Nucleus accumbens (tissue), 56 donors: ENCODE measurements at regions not wholly inside any gene's neighbourhood (a gene's known extent, or its start where the extent isn't known, plus 50 kb on each side); places are given as distances from the start of the nearest gene placed in this dataset.

Source experiments
- DNase-seq, 56 donors: peaks; one replicate each; lab custom pipeline; 2025; lab: John Stamatoyannopoulos, UW

DNA sequence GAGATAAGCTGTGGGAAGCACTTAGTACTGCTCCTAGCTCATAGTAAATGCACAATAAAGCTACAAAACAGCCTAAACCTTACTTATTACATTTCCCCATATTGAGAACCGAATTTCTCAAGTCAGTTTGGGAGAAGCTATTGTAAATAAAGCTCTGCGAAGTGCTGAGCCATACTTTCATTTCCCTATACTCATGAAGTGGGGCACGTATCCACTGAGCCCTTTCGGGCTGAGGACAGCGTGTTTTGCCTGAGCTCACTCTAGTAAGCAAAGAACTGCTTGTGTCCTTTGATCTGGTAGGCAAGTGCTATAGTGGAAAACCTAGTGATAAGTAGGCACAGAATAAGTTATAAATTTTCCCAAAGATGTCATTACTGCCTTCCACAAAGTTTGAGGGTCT lies 165.0 kb downstream of the RSL24D1 start:
- peak in 3 of 56 donors; percentile 1 to 13 (median 3) for DNase-seq

DNA sequence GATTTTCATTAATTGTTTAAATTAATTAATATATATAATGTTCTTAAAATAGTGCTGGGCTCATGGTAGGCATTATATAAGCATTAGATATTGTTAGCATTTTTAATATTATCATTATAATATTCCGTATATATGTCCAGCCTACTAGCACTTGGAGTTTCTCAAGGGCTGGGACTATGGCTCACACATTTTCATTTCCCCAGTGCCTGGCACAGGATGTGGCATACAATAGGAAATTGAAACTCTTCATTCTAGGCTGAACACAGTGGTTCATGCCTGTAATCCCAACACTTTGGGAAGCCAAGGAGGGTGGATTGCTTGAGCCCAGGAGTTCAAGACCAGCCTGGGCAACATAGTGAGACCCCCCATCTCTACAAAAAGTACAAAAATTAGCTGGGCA lies 170.4 kb downstream of the RSL24D1 start:
- DNase-seq = no peak

DNA sequence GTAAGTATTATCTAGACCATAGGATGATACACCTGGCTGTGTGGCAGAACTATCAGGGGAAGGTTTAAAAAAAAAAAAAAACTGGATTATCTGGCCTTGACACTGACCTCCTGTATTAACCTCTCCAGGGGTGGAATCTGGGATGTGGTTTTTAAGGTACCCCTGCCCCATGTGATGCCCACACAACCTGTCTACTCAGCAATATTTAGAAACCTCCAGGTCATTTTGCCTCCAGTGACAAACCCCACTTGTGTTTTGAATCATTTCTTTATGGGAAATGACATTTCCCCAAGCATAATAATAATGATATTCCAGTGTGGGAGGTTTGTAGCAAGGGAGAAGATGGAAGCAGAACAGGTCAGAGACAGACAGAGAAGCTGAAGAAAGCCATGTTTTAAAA lies 179.1 kb downstream of the RSL24D1 start:
- no peak for DNase-seq

DNA sequence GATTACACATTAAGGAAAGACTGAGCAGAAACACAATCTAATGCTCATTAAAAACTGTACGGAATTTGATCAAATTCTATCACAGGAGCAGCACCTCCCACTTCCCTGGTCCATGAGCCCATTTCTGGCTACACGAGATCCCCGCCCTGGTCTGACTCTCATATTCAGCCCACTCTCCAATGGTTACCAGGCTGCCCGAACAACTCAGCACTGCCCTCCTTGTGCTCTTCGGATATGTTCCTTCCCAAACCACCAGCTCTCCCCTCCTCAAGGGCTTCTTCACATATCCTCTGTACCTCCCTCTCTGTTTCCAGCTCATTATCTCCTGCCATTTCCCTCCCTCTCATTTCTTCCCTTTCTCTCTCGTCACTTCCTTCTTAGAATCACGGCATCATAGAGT lies 180.5 kb downstream of the RSL24D1 start:
- no peak for DNase-seq

DNA sequence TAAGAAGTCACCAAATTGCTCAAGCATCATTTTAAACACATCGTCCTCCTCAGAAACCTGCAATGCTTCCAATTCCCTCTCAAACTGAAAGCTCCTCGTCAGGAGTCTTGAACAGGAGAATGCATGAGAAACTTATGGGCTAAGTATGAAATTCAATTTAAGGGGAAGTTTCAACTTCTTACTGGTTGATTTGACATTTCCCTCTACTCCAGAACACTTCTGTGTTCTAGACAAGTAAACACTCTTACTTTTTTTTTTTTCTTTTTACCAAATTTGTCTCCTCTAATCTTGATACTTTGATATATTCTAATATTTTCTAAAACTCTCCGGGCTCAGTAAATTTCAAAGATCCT lies 181.7 kb downstream of the RSL24D1 start:
- no peak for DNase-seq

DNA sequence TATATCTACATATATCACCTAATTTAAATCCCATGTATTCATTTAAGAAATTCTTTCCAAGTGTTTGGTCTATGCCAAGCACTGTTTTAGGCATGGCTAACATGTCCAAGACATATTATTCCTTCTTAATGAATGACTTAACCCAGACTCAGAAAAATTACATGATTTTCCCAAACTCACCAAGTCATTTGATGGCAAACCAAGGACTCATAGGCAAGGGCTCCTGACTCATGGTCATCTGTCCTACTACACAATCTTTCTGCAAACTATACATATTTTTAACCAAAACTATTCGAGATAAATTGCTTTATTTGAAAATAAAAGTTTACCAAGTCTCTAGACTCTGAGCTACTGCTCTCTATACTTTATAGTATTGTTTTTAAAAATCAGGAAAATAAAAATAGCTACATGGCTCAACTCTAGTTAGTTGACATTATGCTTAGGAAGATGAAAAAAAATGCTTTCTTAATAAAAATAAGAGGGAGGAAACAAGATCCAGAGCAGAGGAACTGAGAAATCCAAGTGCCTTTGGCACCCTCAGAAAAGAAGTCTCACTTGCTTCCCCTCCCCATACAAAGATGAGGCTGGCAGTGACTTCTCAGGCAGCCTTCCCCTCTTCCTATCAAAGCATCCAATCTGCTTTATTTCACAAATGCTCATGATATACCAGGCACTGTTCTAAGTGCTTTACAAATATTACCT lies 182.2 kb downstream of the RSL24D1 start:
- no peak for DNase-seq

DNA sequence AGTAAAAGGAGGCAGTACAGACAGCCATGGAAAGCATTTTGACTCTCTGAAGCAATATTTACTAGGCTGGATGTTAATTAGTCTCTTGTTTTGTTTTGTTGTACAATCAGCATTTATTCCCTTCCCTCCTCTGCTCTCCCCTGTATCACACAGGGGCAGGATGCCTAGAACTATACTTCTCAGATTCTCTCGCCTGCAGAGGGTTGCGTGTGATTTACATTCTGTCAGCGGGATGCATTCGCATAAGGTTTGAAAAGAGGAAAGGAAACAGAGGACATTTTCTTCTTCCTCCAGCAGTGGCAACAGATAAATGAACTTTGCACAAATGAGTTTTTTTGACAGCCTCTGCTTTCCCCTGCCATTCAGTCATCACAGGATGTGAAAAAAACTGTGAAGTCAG lies 188.3 kb downstream of the RSL24D1 start:
- no peak for DNase-seq

DNA sequence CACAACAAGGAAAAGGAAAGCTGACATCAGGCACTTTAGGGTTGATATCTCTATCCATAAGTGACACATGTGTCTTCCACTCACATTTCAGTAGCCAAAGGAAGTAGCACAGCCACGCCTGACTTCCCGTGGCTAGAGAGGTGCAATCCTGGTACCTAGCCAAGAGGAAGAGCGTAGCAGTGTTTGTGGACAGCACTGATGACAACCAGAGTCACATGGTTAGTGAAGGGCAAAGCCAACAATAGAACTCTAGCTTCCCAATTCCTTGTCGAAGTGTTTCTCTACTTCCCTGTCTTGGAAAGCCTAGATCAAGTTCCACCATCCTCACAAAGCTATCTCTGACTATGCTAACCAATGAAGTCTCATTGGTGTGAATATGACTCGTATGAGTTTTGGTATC lies 189.2 kb downstream of the RSL24D1 start:
- peak in 9 of 56 donors; percentile 1 to 27 (median 10) for DNase-seq

DNA sequence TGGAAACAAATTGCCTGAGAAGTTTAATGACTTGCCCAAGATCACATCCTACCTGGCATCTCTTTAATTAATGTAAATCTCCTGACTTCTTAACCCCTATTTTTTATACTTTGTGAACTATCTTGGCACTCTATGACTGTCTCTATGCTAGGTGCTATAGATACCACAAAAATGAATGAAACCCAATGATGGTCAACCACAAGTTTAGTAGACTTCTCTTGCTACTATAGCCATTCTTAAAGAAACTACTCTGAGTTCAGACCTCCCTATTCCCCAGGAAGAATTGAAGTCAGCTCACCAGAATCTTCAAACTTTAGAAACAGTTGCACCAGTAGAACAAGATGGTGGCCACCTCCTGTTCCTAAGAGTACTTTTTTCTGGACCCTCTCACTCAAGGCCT lies 191.1 kb downstream of the RSL24D1 start:
- DNase-seq = no peak

DNA sequence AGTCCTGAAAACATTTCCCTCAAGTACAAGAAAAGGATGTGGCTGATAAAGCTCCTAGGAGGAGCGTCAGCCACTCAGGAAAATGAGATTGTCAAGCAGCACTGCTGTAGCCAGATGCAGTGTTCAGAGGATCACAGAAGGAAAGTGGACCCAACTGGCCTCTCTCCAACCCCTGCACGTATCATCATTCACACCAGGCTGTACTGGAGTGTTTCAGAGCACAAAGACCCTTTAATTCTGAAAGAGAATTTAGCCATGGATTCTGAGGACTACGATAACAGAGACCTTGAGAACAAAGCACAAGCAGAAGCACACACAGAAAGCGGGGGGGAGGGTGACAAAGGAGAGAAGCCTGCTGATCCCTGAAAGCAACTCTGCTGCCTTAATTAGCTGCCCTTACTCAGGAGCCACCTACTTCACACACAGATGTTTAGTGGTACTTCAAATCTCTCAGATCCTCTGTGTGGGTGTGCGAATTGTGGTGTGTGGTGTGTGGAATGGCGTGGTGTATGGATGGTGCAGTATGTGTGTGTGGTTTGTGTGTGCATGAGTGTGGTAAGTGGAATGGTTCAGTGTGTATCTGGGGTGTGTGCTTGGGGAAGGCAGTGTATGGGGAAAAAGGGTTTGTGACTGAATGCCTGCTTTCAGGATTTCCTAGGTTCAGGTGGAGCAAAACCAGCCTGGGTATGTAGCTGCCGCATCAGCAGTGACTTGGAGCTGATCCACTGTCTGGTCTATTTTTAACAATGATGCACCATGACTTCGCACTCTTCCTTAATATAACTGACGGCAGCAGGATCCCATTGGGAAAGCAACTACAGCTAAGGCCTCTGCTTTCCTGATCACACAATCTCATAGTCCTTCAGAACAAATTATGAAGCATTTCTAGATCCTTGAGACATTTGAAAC lies 192.5 kb downstream of the RSL24D1 start:
- DNase-seq = peak in 6 of 56 donors; percentile 2 to 28 (median 10)

DNA sequence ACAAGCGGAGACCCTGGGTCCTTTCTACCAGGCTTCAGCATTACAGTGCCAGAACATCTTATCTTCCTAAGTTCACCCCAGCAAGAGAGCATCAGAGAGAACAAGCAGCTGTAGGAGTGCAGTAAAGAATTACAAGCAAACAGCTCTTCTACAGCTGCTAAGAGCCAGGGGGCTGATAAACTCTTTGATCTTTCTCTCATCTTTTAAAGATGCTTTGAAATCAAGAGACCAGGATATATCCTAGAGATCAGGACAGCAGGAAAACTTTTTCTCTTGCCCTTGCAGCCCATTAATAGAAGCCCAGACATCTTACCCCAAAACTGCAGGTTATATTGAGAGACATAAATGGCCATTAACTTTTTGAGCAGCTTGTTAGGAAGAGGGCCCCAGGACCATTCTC lies 198.1 kb downstream of the RSL24D1 start:
- no peak for DNase-seq

DNA sequence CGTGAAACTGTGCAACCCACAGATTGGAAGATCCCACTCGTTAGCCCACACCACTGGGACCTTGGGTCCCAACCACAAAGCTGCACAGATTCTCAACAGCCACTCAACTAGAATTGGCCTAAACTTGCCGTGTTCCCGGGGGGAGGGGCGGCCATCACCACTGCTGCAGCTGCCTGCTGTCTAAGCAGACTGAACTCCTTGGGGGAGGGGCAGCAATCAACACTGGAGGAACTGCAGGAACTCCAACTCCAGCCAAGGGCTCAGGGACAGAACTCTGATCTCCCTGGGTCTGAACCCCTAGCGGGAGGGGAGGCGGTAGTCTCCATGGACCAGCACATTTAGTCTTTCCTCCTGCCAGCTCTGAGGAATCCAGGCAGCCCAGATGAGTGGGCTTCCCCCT lies 205.9 kb downstream of the RSL24D1 start:
- DNase-seq = no peak

DNA sequence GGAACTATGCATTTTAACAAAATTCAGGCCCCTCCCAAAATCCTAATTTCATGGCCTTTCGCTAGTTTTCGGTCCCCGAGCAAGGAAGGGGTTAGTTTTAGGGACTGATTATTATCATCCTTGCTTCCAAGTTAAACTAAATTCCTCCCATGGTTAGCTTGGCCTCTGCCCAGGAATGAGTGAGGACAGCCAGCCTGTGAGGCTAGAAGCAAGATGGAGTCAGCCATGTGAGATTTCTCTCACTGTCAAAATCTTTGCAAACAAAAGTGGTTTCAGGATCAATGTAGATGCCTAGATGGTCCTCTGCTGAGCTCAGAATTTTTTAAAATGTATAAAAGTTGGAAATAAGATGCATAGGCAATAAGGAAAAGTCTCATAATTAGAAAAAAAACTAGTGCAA lies 208.9 kb downstream of the RSL24D1 start:
- no peak for DNase-seq

DNA sequence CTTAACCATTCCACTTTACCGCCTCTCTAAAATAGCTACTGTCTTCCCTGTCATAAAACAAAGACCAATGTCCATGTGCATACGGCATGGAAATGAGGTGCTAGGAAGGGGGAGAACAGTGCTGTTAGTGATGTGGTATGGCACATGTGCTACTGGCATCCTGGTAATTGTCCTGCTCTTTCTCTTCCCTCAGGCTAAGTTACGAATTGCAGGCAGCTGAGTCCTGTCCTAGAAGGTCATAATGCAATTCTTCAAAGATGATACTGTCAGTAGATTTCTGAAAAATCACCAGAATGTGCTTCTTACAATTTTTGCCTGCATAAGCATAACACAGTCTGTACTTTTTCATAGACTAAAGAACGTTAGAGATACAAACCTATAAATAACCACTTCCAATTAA lies 216.8 kb downstream of the RSL24D1 start:
- no peak for DNase-seq

DNA sequence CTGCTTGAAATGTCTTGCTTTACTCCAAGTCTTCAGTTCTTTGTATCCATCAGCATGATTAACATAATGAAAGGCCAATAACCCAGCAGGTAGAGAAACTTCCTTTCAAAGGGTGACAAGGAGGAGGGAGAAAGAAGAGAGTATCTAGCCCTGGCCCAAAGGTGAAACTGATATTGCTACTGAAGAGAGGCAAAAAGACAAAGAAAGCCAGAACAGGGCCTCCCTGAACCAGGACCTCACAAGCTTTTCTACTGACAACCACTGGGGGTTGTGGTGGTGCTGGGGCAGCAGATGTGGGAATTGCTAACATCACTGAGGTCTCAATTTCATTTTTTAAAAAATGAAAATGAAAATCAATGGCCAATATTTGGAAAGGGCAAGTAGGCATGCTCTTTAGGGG lies 234.1 kb downstream of the RSL24D1 start:
- DNase-seq = no peak

DNA sequence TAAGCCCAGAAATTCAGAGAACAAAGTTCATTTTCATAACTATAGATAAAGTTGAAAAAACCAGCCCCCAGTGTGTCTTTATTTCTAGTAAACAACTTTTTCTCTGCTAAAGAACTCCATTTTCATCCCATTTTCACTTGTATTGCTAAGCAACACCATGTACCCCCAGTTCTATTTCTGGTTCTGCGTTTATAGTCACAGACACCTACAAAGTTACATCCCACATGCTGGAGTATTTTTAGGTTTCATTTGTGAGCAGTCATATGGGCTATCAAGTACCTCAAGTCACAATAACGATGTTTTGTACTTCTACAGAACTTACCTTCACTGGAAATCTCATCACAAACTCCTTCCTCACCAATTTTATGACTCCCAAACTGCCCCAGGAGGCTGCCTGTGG lies 236.5 kb downstream of the RSL24D1 start:
- DNase-seq = peak in 5 of 56 donors; percentile 1 to 55 (median 3)

DNA sequence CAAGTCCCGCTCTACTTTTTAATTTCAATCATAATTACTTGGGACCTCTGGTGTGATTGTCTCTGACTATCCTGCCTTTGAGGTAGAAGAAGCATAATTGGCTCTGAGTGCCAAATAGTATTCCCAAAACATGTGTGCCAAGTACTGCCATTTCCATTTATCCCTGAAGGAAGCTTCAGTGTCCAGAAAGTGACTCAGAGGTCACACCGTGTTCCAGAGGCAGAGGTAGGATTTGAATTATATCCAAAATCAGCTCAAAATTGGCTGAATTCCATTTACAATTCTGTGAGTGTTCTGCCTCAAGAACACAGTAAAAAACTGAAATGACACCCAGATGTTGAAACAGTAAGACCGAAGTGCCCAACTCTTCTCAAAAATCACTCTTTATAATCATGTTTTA lies 255.3 kb downstream of the RSL24D1 start:
- no peak for DNase-seq

DNA sequence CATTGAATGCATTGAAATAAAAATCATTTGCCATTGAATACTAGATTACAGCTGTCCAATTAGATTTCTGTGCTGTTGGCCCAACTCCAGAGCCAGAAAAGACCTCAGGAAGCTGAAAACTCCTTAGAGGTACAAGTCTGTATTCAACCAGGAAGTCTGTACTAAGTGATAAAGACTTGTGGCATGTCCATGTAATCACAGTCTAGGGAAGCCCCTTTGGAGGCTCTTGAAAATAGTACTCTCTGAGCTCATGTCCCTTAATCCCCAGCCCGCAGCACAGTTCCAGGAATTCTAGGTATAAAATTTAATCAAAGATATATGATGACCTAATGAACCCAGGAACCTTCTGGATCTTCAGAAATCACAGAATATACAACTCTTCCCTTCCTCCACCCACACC lies 279.4 kb downstream of the RSL24D1 start:
- no peak for DNase-seq

DNA sequence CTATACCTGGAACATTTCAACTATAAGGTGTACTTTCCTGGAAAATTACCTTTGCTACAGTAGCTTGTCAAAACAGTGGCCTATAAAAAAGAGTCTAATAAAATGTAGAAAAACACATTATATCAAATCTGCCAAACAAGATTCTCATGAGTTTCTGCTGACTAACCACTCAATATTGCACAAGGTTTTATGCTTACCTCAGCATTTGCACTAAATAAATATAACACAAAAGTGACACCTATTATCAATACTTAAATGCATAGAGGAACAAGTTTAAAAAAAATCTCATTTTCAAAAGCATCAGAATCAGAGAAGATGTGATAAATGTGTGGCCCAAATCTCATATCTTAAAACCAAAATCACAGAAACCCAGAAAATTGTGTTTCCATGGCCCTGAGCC lies 281.4 kb downstream of the RSL24D1 start:
- no peak for DNase-seq

DNA sequence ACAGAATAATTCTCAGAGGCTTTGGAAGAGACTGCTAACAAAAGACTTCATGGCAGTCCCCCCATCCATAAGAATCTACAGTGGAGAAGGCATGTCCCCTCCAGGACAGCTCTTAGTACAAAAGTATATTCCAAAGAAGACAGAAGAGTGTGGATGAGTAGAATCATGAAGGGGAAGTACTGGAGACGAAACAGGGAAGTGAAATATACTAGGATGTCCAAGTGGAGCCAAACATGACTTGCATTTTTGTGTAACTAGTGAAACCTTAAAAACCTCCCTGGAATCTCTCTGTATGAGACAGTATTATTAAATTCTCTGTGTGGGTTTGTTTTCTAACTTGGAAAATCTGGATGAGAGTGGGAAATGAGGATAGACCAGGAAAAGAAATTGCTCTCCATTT lies 312.4 kb downstream of the RSL24D1 start:
- DNase-seq = no peak

DNA sequence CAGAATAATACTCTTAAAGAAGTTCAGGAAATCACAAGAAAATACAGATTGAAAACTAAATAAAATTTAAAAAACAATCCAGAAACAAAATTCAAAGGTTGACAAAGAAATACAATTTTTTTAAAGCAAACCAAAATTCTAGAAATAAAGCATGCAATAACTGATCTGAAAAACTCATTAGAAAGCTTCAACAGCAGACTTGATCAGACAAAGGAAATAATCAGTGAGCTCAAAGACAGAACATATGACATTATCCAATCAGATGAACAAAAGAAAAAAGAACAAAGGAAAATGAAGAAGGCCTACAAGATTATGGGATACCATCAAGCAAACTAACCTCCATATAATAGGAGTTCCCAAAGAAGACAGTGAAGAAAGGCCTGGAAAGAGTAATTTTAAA lies 336.8 kb downstream of the RSL24D1 start:
- DNase-seq = no peak

DNA sequence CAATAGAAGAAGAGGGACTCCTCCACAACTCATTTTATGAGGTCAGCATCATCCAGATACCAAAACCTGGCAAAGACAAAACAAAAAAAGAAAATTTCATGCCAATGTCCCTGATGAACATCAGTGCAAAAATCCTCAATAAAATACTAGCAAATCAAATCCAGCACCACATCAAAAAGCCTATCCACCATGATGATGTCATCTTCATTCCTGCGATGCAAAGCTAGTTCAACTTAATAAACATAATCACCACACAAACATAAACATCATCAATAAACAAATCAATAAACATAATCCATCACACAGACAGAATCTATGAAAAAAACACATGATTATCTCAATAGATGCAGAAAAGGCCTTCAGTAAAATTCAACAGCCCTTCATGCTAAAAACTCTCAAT lies 342.1 kb downstream of the RSL24D1 start:
- no peak for DNase-seq
